Lung microvascular endothelial cell (primary cell): ENCODE measurements at regions not wholly inside any gene's neighbourhood (a gene's known extent, or its start where the extent isn't known, plus 50 kb on each side); places are given as distances from the start of the nearest gene placed in this dataset.
"Not testable (repeated sequence)": the region's sequence is repeated elsewhere in the genome, so short reads cannot be mapped to it uniquely, and the experiment has no call there.

Experiments used
- DNase-seq, 2 donors: peaks; one replicate each; pipeline versions ENCODE4 v3.0.0 to v3.0.0-alpha.2; 2010; ENCODE audit warnings: low read depth in 2 of 2

DNA sequence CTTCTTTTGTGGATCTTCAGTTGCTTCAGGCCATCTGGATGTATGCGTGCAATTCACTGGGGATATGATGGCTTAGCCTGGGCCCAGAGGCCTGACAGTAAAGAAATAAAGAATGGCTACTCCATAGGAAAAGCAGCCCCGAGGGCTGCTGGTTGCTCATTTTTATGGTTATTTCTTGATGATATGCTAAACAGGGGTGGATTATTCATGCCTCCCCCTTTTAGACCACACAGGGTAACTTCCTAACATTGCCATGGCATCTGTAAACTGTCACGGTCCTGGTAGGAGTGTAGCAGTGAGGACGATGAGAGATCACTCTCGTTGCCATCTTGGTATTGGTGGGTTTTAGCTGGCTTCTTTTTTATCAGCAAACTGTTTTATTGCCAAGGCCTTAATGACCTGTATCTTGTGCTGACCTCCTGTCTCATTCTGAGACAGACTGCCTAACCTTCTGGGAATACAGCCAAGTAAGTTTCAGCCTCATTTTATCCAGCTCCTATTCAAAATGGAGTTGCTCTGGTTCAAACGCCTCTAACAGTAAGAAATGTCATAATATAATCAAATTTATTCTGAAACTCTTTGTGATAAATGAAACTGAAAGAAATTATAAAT lies 60.5 kb downstream of the DSEL start:
- no peak for DNase-seq

DNA sequence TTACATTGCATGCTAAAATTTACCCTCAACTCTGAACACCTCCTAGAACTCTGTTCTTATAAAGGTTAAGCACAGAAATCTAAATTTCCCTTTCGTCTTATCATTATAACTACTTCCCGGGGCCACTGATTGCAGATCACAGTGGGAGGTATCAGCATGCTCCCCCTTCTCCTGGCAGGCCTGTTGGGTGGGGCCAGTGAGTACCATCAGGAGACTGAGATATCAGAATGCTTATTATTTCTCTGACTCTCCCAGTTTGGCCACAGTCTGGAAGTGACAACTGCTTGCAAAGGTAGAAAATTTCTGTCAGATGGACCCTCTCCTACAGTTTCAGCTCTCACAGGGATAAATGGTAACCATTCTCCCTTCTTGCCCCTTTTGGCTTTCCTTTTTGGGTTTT lies 62.6 kb downstream of the DSEL start:
- no peak for DNase-seq

DNA sequence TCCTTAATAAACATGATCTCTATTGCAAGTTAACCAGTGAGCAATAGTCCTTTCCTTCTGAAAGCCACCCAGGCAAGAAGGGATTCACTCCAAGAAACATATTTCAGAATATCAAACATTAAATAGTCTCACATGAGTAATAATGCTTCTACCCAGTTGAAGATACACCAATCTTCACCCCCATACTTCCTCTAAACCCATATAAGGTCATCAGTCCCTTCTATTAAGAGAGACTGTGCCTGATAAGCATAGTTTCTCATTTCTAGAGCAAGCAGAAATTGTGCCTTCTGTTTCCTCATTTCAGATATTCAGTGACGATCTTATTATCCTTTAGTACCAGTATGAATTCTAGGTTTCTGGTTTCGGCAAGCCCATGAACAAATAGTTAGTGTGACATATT lies 64.6 kb downstream of the DSEL start:
- no peak for DNase-seq

DNA sequence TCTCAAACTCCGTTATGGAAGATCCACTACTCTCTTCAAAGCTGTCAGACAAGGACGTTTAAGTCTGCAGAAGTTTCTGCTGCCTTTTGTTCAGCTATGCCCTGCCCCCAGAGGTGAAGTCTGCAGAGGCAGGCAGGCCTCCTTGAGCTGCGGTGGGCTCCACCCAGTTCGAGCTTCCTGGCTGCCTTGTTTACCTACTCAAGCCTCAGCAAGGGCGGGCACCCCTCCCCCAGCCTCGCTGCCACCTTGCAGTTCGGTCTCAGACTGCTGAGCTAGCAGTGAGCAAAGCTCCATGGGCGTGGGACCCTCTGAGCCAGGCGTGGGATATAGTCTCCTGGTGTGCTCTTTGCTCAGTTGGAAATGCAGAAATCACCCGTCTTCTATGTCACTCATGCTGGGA lies 65.4 kb downstream of the DSEL start:
- DNase-seq: not testable (repeated sequence)

DNA sequence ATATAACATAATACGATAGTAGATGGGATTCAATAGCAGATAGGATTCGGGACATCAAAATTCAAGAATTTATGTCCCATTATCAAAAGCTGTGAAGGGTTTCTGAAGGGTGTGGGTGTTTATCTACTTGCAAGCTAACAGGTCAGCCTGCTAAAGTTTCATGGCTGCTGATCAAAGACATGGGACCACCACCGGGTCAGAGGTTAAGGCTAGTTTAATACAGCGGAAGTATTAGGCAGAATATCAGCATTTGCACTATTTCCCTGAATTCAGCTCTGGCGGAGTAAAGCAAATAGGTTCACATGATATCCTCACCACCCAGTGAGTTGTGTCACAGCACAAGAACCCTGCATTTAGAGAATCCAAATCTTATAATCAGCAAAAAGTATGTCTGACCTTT lies 82.5 kb downstream of the DSEL start:
- no peak for DNase-seq

DNA sequence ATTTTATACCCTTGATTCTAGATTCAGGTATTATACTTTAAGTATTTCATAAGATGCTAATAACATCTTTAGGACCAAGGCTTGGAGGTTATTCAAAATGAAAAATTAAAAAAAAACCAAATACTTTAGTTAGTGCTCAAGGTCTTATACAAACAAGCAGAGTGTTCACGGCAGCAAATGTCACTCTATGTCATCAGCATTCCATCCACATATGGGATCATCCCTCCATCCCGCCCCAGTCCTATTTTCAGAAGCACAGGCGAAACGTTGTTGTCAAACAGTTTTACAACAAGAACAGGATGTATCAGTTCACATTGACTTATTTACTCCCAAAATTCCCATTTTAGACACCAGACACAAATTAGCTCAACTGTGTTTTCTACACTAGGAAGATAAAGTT lies 83.7 kb downstream of the DSEL start:
- DNase-seq: no peak

DNA sequence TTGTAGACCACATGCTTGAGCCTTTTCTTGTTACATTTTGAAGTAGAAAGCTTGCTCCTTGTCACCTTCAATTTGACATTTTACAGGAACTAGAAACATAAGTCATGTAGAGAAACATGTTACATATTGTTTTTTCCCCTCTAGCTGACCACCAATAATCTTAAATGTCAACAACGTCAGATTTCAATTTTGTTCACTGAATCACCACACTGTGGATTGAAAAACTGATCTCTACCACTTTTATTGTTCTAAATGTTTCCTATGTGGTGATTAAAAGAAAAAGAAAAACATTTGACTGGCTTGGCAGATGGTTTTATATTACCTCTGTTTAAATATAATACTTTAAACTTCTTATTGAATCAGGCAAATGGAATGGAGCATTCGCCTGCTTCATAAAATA lies 87.7 kb downstream of the DSEL start:
- peak in 1 of 2 donors; percentile 4 for DNase-seq

DNA sequence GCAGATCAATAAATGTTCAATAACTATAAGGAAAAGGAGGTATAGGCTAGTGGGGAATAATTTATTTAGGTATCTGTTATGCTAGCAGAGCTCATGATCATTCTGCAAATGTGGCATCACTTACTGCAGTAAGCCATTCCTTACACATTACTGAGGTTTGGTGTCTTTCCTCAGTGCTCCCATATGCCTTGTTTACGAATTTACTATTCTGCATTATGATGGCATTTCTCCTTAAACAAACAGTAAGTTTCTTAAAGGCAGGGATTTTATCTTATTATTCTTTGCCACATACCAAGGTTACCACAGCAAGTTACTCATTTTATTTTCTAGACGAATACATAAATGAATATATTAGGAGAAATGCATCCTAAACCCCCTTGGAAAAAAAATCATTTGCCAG lies 88.4 kb downstream of the DSEL start:
- no peak for DNase-seq

DNA sequence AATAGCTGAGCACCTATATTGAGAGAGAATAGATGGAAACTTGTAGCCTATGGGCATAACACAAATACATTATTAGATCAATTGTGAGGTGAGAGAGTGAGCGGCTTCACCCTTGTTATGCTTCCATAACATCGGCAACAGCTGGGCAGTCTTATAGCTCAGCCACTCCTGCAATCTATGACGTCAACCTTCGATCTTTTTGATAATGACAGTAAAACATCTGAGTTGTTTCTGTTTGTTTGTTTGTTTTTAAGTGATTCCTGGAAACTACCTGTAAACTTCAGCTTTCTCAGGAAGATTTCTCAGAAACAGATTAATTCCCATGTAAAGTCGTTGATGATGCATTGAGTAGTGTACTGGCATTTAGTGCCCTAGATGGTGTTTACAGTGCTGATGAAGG lies 90.0 kb downstream of the DSEL start:
- no peak for DNase-seq

DNA sequence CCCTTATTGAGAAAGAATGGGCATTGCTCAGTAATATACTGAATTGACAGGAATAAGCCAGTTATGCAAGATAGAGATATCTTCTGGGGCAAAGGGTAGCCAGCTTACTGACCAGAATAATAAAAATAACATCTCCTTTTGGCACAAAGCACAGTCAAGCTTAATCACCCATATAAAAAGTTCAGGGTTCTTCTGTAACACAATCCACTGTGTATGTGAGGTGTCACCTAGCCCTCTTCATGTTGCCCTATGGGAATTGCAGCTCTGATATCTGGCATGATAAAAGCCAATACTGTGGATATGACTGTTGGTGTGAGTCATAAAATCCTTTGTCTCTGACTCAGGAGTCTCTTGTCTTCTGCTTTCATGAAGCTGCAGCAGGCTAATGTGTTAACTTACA lies 90.8 kb downstream of the DSEL start:
- DNase-seq: peak in 1 of 2 donors; percentile 81

DNA sequence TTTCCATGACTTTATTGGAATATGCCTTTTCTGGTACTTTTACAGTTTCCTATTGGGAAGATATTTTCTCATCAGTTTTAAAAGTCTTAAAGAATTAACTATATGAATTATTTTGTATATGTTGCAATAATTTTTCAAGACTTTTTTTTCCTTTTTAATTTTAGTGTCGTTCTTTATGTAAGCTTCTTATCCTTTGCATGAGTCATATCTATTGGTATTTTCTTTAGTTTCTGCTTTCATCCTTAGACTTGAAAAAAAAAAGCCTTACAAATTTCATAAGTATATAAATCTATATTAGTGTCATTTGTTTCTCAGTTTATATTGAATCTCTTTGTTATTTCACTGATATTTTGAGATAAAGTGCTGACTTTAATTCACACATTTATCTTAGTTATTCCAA lies 94.9 kb downstream of the DSEL start:
- no peak for DNase-seq

DNA sequence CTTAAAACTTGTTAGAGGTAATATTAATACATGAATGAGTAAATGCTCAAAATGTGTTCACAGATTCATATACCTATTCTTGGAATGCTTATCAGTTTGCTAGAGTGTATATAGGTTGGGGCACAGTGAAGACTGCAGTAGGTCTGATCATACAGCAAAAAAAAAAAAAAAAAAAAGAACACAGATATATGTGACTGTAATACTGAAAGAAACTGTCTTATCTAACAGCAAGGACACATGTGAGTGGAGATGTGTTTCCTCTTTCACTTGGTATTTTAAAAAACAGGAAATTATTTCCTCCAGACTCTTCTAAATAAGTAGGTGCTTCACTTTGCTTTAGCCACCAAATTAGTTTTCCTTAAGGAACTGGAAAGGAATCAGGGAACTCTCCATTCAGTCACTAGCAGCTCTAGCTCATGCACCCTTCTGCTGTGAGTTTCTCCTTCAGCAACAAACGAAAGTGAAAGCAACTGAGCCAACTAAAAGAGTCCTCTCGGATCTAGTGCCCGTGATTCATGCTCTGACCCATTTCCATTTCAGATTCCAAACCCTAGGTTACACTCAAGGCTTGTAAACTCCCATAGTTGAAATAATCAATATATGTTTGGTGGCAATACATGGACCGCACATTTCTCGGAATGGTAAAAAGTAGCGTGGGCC lies 98.5 kb downstream of the DSEL start:
- peak; percentile 72 to 77 for DNase-seq

DNA sequence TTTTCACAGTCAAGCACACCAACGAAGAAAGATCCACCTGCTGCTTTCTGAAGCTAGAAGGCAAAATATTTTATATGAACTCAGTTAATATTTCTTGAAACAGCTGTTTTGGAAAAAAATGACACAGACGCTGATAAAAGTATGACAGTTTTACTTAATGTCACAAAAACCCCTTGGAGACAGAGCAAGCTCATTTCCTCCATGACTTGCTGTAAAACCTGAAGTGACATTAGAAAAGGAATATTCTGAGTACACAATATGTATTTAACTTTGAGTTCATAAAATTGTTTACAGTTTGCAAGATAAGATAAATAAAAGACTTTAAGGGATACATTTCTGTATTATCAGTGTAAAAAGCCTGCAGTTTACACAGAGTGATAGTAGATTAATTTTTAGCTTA lies 105.4 kb downstream of the DSEL start:
- no peak for DNase-seq

DNA sequence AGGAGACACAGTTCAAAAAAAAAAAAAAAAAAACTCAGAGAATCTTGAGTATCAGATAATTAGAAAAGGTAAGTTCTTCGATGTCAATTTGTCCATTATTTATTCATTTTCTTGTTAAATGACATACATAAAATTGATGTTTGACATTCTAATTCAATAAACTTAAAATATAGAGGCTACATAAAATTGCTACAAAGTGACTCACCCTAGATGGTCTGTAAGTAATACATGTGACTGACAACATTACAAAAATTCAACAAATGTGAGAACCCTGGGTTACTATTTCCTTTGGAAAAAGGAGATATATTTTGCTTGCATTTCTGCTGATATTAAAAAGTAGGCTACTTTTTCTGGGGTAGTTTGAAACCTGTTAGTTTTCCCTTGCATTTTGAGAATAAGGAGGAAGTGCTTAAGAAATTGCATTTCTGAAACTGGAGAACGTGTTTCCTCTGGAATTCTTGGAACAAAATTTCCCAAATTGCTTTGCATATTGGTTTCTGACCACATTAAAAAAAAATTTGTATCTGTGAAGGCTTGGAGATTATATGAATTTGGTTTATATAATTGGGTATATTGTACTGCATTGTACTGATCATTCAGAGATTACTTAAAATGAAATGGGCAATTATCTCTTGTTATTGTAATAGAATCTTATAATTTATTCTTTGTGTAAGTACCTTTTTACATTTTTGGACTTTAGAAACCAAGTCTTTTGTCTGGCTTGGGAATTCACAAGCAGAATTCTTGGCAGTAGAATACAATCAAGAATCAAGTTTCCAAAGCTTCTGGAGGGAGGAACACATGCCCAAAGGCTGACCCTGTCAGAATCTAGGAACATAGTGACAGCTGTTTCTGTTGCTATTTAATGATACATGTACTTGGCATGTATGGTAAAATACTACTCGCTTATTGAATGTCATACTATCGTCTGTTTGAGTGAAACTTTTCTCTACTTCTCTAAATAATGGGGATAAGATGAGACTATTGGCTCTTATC lies 106.1 kb downstream of the DSEL start:
- DNase-seq: no peak

DNA sequence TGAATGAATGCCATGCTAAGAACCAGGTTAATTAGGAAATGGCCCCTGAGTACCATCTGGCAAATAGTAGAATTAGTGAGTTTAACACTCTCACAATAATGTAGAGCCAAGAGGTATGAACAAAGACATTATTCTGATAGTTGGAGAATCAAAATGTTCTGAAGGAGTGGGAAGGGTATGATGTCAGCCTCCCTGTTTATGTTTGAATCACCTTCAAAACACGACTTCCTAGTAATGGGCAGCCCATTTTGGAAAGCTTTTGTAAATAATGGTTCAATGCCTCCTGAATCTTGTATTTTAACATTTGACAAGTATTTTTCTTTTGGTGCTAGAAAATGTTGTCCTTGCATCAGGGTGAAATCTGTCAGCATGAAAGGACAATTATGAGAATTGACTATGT lies 108.3 kb downstream of the DSEL start:
- peak in 1 of 2 donors; percentile 24 for DNase-seq

DNA sequence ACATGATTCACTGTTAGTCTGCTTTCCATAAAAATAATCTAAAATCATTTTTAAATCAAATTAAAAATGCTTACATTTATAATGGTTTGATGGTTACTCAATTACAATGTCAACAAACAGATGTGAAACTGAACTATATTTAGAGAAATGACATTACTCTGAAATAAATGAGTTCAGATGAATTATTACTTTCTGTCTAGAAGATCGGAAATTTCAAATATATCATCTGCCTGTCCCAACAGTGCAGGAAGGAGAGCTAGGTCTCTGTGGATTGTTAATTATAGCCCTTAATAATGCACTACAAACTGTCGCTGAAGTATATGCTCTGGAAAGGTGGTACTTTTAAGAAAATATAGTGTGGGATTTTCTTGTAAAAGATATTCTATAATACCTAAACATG lies 109.8 kb downstream of the DSEL start:
- peak in 1 of 2 donors; percentile 5 for DNase-seq

DNA sequence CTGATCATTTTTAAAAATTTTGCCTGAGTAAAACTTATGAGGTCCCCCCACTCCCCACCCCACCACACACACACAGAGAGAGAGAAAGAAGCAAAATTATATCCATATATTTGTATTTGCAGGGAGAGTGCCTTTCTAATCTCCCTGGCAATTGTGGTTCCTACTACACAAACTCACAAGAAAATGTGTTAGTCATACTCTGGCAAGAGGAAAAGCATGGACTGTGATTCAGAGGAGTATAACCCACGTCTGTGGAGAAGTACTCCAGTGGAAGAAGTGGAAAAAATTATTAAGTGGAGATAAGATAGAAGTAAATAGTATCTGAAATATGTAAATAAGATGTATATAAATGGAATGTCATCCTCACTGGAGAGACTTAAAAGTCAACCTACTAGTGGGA lies 114.0 kb downstream of the DSEL start:
- DNase-seq: peak in 1 of 2 donors; percentile 65

DNA sequence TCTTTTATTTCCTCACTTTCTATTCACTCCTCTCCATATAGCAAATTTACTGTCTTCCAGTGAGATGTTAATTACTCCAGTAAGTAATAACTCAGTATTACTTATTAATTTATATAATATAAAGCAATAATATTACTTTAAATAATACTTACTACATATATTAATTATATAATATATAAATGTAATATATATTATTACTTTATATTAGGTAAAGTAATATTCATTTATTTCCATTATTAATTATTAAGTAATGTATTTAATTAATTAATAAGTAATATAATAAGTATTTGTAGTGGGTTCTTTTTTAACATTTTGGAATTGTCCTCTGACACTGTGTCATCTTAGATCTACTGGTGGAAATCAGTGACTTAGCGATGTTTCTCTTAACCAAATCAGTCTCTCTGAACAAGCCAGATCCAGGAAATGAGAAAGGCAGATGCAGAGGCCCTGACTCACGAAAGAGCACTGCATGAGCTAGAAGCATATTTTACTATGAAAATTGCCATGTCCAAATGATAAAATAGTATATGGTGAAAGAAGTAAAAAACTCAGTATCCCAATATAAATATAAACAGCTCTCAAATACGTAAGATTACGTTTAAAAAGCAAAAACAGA lies 115.9 kb downstream of the DSEL start:
- DNase-seq: peak in 1 of 2 donors; percentile 79

DNA sequence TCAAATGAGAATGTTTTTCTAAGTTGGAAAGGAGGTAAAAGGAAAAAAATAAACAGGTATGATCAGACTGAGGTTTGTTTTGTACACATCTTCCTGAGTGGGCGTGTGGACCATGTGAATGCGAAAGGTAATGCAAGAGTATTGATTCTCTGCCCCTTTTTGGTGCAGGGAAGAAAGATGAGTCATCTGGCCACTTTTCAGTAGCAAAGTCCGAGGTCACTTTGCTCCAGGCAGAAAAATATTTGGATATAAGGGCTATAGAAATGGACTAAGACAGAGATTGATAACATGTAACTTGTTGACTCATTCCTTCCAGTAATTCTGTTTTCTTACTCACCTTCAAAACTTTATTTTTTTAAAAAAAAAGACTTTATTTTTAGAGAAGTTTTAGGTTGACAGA lies 130.5 kb downstream of the DSEL start:
- peak in 1 of 2 donors; percentile 19 for DNase-seq

DNA sequence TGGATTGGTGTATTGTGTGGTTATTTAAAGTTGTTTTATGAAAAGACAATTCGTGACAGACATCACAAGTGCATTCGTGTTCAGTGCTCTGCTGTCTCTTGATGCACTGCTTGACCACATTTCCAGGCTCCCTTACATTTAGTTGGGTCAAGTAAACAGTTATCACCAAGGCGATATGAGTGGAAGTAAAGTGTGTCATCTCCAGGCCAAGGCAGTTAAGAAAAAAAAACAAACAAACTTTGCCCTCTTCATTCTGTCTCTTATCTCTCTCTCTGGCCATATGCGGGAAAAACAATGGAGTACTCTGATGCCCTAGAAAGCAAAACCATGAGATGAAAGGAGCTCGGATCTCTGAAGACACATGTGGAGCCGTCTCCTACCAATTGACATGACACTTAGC lies 131.1 kb downstream of the DSEL start:
- peak in 1 of 2 donors; percentile 57 for DNase-seq

DNA sequence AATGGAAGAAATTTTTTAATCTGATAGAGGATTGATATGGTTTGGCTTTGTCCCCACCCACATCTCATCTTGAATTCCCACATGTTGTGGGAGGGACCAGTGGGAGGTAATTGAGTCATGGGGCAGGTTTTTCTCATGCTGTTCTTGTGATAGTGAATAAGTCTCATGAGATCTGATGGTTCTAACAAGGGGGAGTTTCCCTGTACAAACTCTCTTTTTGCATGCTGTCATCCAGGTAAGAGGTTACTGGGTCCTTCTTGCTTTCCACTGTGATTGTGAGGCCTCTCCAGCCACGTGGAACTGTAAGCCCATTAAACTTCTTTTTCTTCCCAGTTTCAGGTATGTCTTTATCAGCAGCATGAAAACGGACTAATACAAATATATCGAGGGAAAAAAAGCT lies 132.5 kb downstream of the DSEL start:
- not testable (repeated sequence) for DNase-seq

DNA sequence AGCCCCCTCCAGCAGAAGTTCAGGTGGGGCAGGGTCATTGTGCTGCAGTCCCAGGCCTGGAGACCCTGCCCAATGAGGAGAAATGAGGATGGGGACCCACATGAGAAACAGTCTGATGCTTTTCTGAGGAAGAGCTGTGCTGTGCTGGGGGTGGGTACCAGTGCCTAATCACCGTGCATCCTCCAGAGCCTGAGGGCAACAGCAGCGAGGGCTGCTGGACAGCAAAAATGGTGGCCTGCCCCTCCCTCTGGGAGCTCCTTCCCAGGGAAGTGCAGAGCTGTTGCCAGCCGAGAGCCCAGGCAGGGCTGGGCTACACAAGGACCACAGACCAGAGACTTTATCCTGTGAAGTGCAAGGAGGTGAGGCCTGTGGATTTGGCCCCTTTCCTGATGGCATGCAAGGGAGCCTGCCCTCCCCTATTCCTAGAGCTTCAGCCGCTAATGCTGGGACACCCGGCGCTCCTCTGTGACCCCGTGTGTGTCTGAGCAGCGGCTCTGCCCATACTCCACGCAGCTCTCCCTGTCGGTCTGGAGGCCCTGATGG lies 134.8 kb downstream of the DSEL start:
- DNase-seq: no peak
